ENCODE measurements at regions not wholly inside any gene's neighbourhood (a gene's known extent, or its start where the extent isn't known, plus 50 kb on each side); places are given as distances from the start of the nearest gene placed in this dataset.

GRCh38 chr2:42117923-42118753 lies 51.0 kb upstream of the EML4 start (continued):
- no peak for TF ChIP-seq ZIK1 (CRISPR knock-in tag; IDR thresholded peaks at IDR 0.05; ENCODE audit: borderline replicate concordance, low read depth)
- TF ChIP-seq ZFP36 (IDR thresholded peaks at IDR 0.05; ENCODE audit: borderline replicate concordance, low read depth, low read length, partially characterized antibody): no peak
- no peak for TF ChIP-seq CBX1 (IDR thresholded peaks at IDR 0.05; ENCODE audit: low read depth)
- TF ChIP-seq MBD4 (IDR thresholded peaks at IDR 0.05; ENCODE audit: borderline replicate concordance, low read length): peak; percentile 83; the same call in 1 of the 2 replicates
- TF ChIP-seq HOMEZ (CRISPR knock-in tag; IDR thresholded peaks at IDR 0.05; ENCODE audit: low read depth): peak; percentile 86
- TF ChIP-seq ATF1 (CRISPR knock-in tag; IDR thresholded peaks at IDR 0.05): peak; percentile 66; the same call in 1 of the 2 replicates
- TF ChIP-seq ZNF616 (CRISPR knock-in tag; IDR thresholded peaks at IDR 0.05; ENCODE audit: low read depth): no peak
- no peak for TF ChIP-seq ZNF543 (CRISPR knock-in tag; IDR thresholded peaks at IDR 0.05)
- TF ChIP-seq ADNP (CRISPR knock-in tag; IDR thresholded peaks at IDR 0.05): no peak
- TF ChIP-seq ZNF281 (CRISPR knock-in tag; IDR thresholded peaks at IDR 0.05; ENCODE audit: borderline replicate concordance): peak; percentile 63; the same call in 1 of the 2 replicates
- no peak for TF ChIP-seq ZNF549 (CRISPR knock-in tag; IDR thresholded peaks at IDR 0.05)
- TF ChIP-seq HMG20B (CRISPR knock-in tag; conservative IDR thresholded peaks at IDR 0.05): peak; percentile 54; the same call in 1 of the 2 replicates
- TF ChIP-seq RXRB (CRISPR knock-in tag; IDR thresholded peaks at IDR 0.05; ENCODE audit: borderline replicate concordance): peak; percentile 95
- peak; percentile 47; the same call in 1 of the 2 replicates for TF ChIP-seq ZNF441 (CRISPR knock-in tag; IDR thresholded peaks at IDR 0.05; ENCODE audit: borderline replicate concordance)
- peak; percentile 80 for TF ChIP-seq ZFP90 (CRISPR knock-in tag; IDR thresholded peaks at IDR 0.05; ENCODE audit: borderline replicate concordance)
- TF ChIP-seq SATB2 (CRISPR knock-in tag; IDR thresholded peaks at IDR 0.05): peak; percentile 75
- peak; percentile 97 for TF ChIP-seq RARA (CRISPR knock-in tag; IDR thresholded peaks at IDR 0.05)
- no peak for TF ChIP-seq RORA (CRISPR knock-in tag; IDR thresholded peaks at IDR 0.05)
- 0 out of 2 replicates have a peak, but pooled peaks have one; percentile 50 for TF ChIP-seq SNAI1 (CRISPR knock-in tag; IDR thresholded peaks at IDR 0.05; ENCODE audit: borderline replicate concordance)
- TF ChIP-seq PTBP1 (IDR thresholded peaks at IDR 0.05; ENCODE audit: low read depth, low read length, poor library complexity, severe bottlenecking): no peak
- TF ChIP-seq THRA (CRISPR knock-in tag; IDR thresholded peaks at IDR 0.05; ENCODE audit: borderline replicate concordance): peak; percentile 91; the same call in 1 of the 2 replicates
- TF ChIP-seq, protein P1, sequence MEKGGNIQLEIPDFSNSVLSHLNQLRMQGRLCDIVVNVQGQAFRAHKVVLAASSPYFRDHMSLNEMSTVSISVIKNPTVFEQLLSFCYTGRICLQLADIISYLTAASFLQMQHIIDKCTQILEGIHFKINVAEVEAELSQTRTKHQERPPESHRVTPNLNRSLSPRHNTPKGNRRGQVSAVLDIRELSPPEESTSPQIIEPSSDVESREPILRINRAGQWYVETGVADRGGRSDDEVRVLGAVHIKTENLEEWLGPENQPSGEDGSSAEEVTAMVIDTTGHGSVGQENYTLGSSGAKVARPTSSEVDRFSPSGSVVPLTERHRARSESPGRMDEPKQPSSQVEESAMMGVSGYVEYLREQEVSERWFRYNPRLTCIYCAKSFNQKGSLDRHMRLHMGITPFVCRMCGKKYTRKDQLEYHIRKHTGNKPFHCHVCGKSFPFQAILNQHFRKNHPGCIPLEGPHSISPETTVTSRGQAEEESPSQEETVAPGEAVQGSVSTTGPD (CRISPR knock-in tag; IDR thresholded peaks at IDR 0.05): no peak
- TF ChIP-seq SALL1 (CRISPR knock-in tag; IDR thresholded peaks at IDR 0.05): peak; percentile 93

Measured in HepG2 (cell line).